Choroid plexus epithelial cell (primary cell): ENCODE measurements at regions not wholly inside any gene's neighbourhood (a gene's known extent, or its start where the extent isn't known, plus 50 kb on each side); places are given as distances from the start of the nearest gene placed in this dataset.

Experiments used
- DNase-seq: peaks from one replicate; pipeline ENCODE4 v3.0.0-alpha.2; 2010; ENCODE audit warnings: low read depth
- H3K4me3 ChIP-seq: 2 replicates; pipeline ENCODE4 v1.5.1; 2011; ENCODE audit warnings: low read depth, mild to moderate bottlenecking, control low read depth, low read length, moderate library complexity
- TF ChIP-seq, protein P1 (sequence below): conservative IDR thresholded peaks from 2 replicates; pipeline ENCODE4 v1.5.1; 2011; ENCODE audit warnings: low read depth, mild to moderate bottlenecking, control low read depth, inconsistent platforms, low read length, moderate library complexity

DNA sequence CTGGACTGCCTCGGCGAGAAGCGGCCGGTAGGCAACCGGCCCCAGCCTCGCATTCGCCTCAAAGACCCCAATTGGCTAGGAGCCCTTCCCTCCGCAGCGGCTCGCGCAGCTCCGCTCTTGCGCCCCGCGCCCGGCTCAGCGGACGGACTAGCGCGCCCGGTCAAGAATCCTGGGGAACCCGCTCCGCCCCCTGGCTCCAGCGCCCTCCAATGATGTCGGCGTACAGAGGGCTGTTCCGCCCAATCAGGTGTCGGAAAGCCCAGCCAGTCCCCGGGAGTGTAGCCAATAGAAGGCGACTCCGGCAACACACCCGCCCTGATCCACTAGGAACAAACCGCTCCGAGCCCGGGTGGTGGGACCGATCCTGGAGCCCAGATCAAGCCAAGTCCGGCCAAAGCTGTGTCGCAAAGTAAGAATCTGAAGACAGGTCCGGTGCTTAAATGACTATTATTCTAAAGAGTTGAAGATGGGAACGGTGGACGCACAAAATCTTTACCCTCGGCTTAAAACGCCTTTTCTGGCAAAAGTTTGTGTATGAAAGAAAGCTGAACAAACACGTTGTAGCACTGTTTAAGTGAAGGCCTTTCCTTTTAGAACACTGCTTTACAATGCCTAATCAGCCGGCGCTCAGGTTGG lies 132.2 kb downstream of the OGFRL1 start:
- H3K4me3 ChIP-seq: peak overlapping the region; percentile 94
- DNase-seq: peak; percentile 97
- TF ChIP-seq, protein P1, sequence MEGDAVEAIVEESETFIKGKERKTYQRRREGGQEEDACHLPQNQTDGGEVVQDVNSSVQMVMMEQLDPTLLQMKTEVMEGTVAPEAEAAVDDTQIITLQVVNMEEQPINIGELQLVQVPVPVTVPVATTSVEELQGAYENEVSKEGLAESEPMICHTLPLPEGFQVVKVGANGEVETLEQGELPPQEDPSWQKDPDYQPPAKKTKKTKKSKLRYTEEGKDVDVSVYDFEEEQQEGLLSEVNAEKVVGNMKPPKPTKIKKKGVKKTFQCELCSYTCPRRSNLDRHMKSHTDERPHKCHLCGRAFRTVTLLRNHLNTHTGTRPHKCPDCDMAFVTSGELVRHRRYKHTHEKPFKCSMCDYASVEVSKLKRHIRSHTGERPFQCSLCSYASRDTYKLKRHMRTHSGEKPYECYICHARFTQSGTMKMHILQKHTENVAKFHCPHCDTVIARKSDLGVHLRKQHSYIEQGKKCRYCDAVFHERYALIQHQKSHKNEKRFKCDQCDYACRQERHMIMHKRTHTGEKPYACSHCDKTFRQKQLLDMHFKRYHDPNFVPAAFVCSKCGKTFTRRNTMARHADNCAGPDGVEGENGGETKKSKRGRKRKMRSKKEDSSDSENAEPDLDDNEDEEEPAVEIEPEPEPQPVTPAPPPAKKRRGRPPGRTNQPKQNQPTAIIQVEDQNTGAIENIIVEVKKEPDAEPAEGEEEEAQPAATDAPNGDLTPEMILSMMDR: no peak

DNA sequence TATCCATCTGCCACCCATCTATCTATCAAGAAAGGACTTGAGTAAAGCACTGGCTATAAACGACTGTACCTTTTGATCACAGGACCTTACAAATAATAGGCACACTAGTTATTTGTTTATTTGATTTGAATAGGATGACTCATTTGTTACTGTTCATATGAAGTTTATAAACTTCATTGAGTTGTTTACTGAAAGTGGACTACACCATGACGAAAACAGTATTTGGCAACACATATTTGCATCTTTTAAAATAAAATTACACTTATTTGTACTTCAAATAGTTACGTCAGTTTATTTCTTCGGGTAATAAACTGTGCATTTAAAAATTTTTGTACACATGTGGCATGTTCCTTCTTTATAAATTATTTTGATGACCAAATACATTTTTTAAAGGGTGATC lies 133.0 kb downstream of the OGFRL1 start:
- TF ChIP-seq, protein P1: no peak
- DNase-seq: no peak
- H3K4me3 ChIP-seq: no peak overlapping the region

DNA sequence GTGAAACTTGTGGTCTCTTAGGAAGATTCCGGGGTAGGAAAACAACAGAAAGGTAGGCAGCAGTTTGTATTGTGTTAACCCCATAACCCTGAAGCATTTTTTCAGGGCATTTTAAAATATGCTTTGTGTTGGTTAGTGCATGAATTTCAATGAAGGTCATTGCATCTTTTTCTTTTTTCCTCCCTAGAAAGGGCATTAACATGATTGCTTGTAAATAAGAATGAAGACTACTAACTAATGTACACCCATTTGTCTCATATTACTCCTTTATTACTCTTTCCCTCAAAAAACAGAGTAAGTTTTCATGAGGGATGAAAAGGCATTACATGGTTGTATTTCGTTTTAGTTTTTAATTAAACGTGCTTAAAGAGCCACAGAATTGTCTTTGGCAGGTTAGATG lies 141.4 kb downstream of the OGFRL1 start:
- no peak for DNase-seq
- H3K4me3 ChIP-seq: no peak overlapping the region
- TF ChIP-seq, protein P1: no peak

DNA sequence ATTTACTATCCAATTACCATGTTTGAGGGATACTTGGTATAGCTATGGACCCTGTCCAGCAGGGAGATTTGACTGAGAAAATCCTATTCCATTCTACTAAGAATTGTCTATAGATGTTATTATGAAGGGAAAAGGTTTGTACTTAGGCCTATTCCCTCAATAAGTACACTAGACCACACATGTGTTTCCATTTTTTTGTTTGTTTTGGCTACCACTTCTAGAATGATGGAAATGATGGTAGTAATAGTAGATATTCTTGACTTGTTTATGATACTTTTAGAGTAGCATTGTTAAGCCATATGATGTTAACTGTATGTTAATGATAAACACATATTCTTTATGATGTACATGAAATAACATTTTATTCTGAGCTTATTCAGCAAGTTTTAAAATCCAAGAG lies 144.8 kb downstream of the OGFRL1 start:
- peak; percentile 21 for DNase-seq

DNA sequence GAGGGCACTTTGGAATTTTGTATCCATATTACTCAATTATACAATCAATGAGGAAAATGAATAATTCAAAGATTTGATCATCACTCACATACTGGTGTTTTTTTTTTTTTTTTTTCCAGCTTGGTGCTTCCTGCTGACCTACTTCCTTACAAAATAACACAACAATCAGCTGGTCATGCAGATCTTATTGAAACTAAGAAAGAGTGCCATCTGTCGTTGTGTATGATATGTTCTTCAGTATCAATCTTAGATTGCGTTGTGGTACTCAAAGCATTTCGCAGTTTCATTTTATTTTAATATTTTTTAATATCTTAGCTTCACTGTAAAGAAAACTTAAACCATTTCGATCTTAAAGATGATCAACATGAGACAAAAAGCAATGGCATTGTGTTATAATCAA lies 155.6 kb downstream of the OGFRL1 start:
- TF ChIP-seq, protein P1: peak; percentile 11

More for the DNA sequence above, 144.8 kb downstream of the OGFRL1 start:
- TF ChIP-seq, protein P1: no peak
- H3K4me3 ChIP-seq: no peak overlapping the region

DNA sequence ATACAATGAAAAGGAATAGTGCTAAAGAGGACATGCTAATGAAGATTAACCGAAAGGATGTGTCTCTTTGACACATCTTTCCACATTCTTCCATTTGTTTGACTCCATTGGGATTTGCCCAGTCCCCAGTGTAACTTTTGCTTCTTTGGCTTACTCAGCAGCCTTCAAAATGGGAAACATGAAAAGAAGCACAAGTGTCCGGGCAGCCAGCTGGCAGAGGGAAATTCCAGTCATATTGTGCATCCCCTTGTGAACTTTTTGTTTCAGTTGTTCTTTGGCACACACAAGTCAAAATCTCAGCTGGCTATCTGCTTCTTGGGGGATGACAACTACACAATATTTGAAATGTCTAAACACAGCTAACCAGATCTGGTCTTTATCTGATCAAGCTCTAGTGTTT lies 157.4 kb downstream of the OGFRL1 start:
- TF ChIP-seq, protein P1: no peak
- DNase-seq: no peak
- H3K4me3 ChIP-seq: no peak overlapping the region

More for the DNA sequence above, 155.6 kb downstream of the OGFRL1 start:
- DNase-seq: peak; percentile 51
- H3K4me3 ChIP-seq: no peak overlapping the region

DNA sequence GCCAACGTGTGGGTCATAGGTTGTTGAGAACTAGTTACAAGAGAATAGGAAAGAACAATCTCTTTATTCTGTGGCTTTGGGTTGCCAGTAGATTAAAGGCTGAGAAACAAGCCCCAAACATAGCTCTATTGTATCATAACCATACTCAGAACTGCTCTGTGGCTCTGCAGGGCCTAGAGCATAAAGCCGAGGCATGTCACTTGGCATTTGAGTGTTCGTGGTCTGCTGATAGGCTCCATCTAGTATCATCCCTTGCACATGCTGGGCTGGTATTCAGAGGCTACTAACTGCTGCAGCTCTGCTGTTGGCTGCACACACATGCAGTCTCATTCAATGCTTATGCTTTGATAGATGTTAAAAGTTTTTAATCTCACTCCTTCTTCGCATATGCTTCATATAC lies 157.9 kb downstream of the OGFRL1 start:
- TF ChIP-seq, protein P1: no peak
- H3K4me3 ChIP-seq: no peak overlapping the region
- DNase-seq: peak; percentile 13
